Heart left ventricle (tissue), 16 donors: ENCODE measurements at regions not wholly inside any gene's neighbourhood (a gene's known extent, or its start where the extent isn't known, plus 50 kb on each side); places are given as distances from the start of the nearest gene placed in this dataset.

Experiments
- ATAC-seq, 4 donors: fragments of 200-7000 bp; cut with Tn5 transposase; one replicate each; pipeline ENCODE4 v1.9.1; 2020 to 2022; ENCODE audit warnings: moderate library complexity in 4 of 4, mild to moderate bottlenecking in 3 of 4, moderate number of reproducible peaks in 1 of 4
- DNase-seq, 5 donors: peaks; one replicate each; pipeline ENCODE4 v3.0.0-alpha.2; 2020
- H3K27ac ChIP-seq, 12 donors: fragments of 200-600 bp; sonication (generic) in 4 of 12; one replicate each; pipeline versions ENCODE4 v1.5.0 to v1.8.0; 2016 to 2022; ENCODE audit warnings: mild to moderate bottlenecking in 2 of 12
- H3K27me3 ChIP-seq, 9 donors: fragments of 200-600 bp; sonication (generic) in 2 of 9; one replicate each; pipeline versions ENCODE4 v1.5.1 to v1.8.0; 2016 to 2022; ENCODE audit warnings: mild to moderate bottlenecking in 3 of 9
- H3K36me3 ChIP-seq, 9 donors: fragments of 200-600 bp; sonication (generic) in 2 of 9; one replicate each; pipeline versions ENCODE4 v1.5.0 to v1.8.0; 2018 to 2022; ENCODE audit warnings: mild to moderate bottlenecking in 2 of 9
- H3K4me1 ChIP-seq, 12 donors: fragments of 200-600 bp; sonication (generic) in 4 of 12; one replicate each; pipeline versions ENCODE4 v1.5.0 to v1.8.0; 2016 to 2022; ENCODE audit warnings: mild to moderate bottlenecking in 3 of 12
- H3K4me3 ChIP-seq, 12 donors: fragments of 200-600 bp; sonication (generic) in 4 of 12; one replicate each; pipeline versions ENCODE4 v1.5.0 to v1.8.0; 2017 to 2022; ENCODE audit warnings: mild to moderate bottlenecking in 9 of 12, moderate library complexity in 4 of 12
- H3K9me3 ChIP-seq, 12 donors: fragments of 200-600 bp; sonication (generic) in 4 of 12; one replicate each; pipeline versions ENCODE4 v1.5.0 to v1.8.0; 2016 to 2022; ENCODE audit warnings: mild to moderate bottlenecking in 1 of 12
- POLR2A ChIP-seq, 2 donors: fragments of 450-650 bp; IDR thresholded peaks; one replicate each; pipeline ENCODE4 v1.6.1; 2017; ENCODE audit warnings: antibody characterized with exemption in 2 of 2, mild to moderate bottlenecking in 2 of 2, moderate library complexity in 2 of 2
- WGBS, 4 donors: extraction: QIAGEN DNeasy Blood & Tissue Kit in 2 of 4; methylation state at CpG; one replicate each; pipeline versions ENCODE4 v1.1.5 to v1.1.7; 2013 to 2018; 5-methylcytosine and 5-hydroxymethylcytosine counted together
- intact Hi-C, 10 donors: fragments of 100-400 bp; cut with DNase I; formaldehyde crosslinking; loops; one replicate each; pipeline versions ENCODE4 v1.11.1 to v1.14.2; 2022
- TF ChIP-seq, protein P1 (sequence below), 12 donors: fragments of 200-600 bp; sonication (generic) in 4 of 12; IDR thresholded peaks; one replicate each; pipeline versions ENCODE4 v1.5.0 to v1.8.0; 2018 to 2022; ENCODE audit warnings: antibody characterized with exemption in 12 of 12, mild to moderate bottlenecking in 5 of 12
- donor health status: ischemic (EF 13 %, LVEDD 7.1; RV severe dilation, severe dysfunction).
- donor health status: healthy with polysubstance abuse.
- donor health status: DM: no; HTN: yes; CAD: no.
- donor health status: DM: no; HTN: no; CAD: no.
- donor health status: ischemic (EF 25% LVEDD 6.9; RV normal size, moderate dysfunction).
- donor health status: ischemic (EF 25% LVEDD 5.7; RV mildly dilated, moderate dysfunction).
- donor health status: healthy.
- donor health status: DM: yes; HTN: yes; CAD: no.
- donor health status: ischemic (EF 35%, LVEDD 5.7; RV mildly dilated, moderate dysfunction).
- donor health status: nonischemic (EF 11% LVEDD 7.7; RV severe dilation, severe dysfunction).
- donor health status: DM: yes; HTN: yes; CAD: no.
- donor health status: PGD.
- donor health status: ischemic (EF 29% LVEDD 5.4; RV normal size, mild dysfunction).
- donor health status: nonischemic (EF 23%, LVEDD 6.1; RV moderate dilation, normal function).

DNA sequence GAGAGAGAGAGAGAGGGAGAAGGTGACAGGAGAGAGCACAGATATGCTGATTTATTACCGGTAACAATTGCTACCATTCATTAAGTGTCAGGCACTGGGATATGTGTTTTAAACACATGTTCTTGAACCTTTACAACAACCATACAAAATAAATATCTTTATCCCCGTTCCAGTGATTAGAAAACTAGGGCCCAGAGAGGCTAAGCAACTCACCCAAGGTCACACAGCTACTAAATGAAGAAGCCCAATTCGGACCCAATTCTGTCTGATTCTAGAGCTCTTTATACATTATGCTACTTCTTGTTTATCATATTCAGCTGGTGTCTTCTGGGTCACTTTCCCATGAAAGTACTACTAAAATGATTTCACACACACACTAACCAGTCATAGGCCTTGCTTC lies 154.0 kb upstream of the RAG2 start:
- 68 to 73% (median 71%) methylated on average over 3 of the region's 3 CpGs for WGBS, 4 donors
- H3K4me1 ChIP-seq: no peaks in the 10 kb centered on the region
- no peak for DNase-seq

DNA sequence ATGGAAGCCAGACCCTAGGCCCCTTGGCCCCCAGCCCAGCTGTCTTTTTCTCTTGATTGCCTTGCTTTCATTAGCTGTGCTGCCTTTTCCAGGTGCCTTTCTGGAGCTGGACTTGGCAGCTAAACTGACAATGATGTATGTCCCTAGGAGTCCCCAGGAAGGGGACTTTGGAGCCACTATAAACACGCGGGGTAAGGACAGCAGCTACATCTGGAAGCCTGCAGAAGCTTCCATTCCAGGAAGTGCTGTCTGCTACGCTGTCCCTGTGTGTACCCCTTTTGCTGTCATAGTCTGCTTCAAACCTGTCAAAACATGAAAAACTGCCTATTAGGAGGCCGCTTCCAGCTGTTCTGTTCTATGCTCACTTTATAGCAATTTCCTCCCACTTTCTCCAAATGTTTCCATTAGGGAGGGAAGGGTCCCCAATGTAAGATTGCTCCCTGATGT lies 153.3 kb upstream of the RAG2 start:
- no peak for DNase-seq
- ATAC-seq: no peak
- no peak overlapping the region for H3K27ac ChIP-seq
- peaks cover 0 to 13% (median 0%) of the 10 kb centered on the region in 9 donors for H3K27me3 ChIP-seq
- TF ChIP-seq POLR2A (IDR thresholded peaks at IDR 0.05): no peak
- no peaks in the 10 kb centered on the region for H3K4me1 ChIP-seq
- intact Hi-C loops: no loop called here
- no peaks in the 10 kb centered on the region for H3K36me3 ChIP-seq
- no peak overlapping the region for H3K4me3 ChIP-seq
- no peaks in the 10 kb centered on the region for H3K9me3 ChIP-seq
- WGBS, 4 donors: 31 to 44% (median 40%) methylated on average over 4 of the region's 4 CpGs

More for the DNA sequence above, 154.0 kb upstream of the RAG2 start:
- H3K4me3 ChIP-seq: no peak overlapping the region
- TF ChIP-seq, protein P1, sequence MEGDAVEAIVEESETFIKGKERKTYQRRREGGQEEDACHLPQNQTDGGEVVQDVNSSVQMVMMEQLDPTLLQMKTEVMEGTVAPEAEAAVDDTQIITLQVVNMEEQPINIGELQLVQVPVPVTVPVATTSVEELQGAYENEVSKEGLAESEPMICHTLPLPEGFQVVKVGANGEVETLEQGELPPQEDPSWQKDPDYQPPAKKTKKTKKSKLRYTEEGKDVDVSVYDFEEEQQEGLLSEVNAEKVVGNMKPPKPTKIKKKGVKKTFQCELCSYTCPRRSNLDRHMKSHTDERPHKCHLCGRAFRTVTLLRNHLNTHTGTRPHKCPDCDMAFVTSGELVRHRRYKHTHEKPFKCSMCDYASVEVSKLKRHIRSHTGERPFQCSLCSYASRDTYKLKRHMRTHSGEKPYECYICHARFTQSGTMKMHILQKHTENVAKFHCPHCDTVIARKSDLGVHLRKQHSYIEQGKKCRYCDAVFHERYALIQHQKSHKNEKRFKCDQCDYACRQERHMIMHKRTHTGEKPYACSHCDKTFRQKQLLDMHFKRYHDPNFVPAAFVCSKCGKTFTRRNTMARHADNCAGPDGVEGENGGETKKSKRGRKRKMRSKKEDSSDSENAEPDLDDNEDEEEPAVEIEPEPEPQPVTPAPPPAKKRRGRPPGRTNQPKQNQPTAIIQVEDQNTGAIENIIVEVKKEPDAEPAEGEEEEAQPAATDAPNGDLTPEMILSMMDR (IDR thresholded peaks at IDR 0.05): no peak
- no peak for TF ChIP-seq POLR2A (IDR thresholded peaks at IDR 0.05)
- no peak overlapping the region for H3K27ac ChIP-seq
- ATAC-seq: no peak
- intact Hi-C loops: no loop called here
- H3K27me3 ChIP-seq: peaks cover 0 to 13% (median 0%) of the 10 kb centered on the region in 9 donors
- no peaks in the 10 kb centered on the region for H3K9me3 ChIP-seq
- no peaks in the 10 kb centered on the region for H3K36me3 ChIP-seq

DNA sequence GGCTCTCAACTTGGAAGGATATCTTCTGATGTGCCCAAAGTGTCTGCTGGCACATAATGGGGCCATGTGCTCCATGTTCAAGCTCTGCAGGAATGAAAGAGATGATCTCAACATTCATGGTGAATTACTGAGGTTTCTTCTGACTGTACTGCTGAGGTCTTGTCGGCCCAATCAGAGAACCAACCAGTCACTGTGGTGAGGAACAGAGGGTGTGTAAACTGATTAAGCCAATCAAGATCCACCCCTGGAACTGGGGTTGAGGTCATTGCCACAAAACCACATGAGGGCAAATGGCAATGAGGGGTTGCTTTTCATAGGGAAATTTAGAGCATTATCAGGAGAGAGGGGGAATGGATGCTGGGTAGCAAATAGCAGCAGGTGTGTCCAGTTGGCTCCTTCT lies 152.3 kb upstream of the RAG2 start:
- H3K4me1 ChIP-seq: no peaks in the 10 kb centered on the region
- WGBS, 4 donors: 68 to 100% (median 76%) methylated on average over 1 of the region's 1 CpG
- TF ChIP-seq POLR2A (IDR thresholded peaks at IDR 0.05): no peak
- TF ChIP-seq, protein P1 (IDR thresholded peaks at IDR 0.05): no peak

DNA sequence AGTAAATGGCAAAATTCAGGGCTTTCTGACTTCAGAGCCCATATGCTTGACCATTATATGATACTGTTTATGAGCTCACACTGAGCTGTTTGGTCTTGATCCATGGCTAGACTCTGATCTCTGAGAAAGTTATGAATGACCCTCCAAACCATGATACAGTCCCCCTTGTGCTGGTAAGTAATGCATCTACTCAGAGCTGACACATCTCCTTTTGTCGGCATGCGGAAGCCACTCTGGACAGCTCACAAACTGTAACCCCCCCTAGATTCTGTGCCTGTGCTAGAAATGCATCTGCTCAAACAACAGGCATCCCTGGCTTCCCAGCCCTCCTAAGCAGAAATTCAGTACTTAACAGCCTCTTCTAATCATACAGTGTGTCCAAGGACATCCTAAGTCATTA lies 150.8 kb upstream of the RAG2 start:
- TF ChIP-seq POLR2A (IDR thresholded peaks at IDR 0.05): no peak
- TF ChIP-seq, protein P1 (IDR thresholded peaks at IDR 0.05): no peak
- no peaks in the 10 kb centered on the region for H3K36me3 ChIP-seq
- no peak overlapping the region for H3K4me3 ChIP-seq
- no peaks in the 10 kb centered on the region for H3K9me3 ChIP-seq
- peaks cover 0 to 3% (median 0%) of the 10 kb centered on the region in 12 donors for H3K4me1 ChIP-seq
- 71 to 83% (median 73%) methylated on average over 2 of the region's 2 CpGs for WGBS, 4 donors
- H3K27ac ChIP-seq: no peak overlapping the region
- no peak for DNase-seq
- ATAC-seq: no peak
- H3K27me3 ChIP-seq: peaks cover 0 to 14% (median 0%) of the 10 kb centered on the region in 9 donors
- intact Hi-C loops: loop anchor here in 9 of 10 donors (2.0 to 10.0 kb wide), 5 partner anchors 46 to 187 kb away; partner anchors contain the start of gene RAG1 (in 4 of the 9)

More for the DNA sequence above, 152.3 kb upstream of the RAG2 start:
- peaks cover 0 to 13% (median 0%) of the 10 kb centered on the region in 9 donors for H3K27me3 ChIP-seq
- H3K9me3 ChIP-seq: no peaks in the 10 kb centered on the region
- intact Hi-C loops: no loop called here
- H3K4me3 ChIP-seq: no peak overlapping the region
- ATAC-seq (no peak), DNase-seq (no peak)
- H3K27ac ChIP-seq: no peak overlapping the region
- H3K36me3 ChIP-seq: no peaks in the 10 kb centered on the region
